Fibroblast of villous mesenchyme (primary cell): ENCODE measurements at regions not wholly inside any gene's neighbourhood (a gene's known extent, or its start where the extent isn't known, plus 50 kb on each side); places are given as distances from the start of the nearest gene placed in this dataset.

Source experiments
- DNase-seq: peaks from one replicate; pipeline ENCODE4 v3.0.0-alpha.2; 2010; ENCODE audit warnings: low read depth
- H3K4me3 ChIP-seq: 2 replicates; pipeline ENCODE4 v1.5.1; 2011; ENCODE audit warnings: low read depth, mild to moderate bottlenecking, low read length
- TF ChIP-seq, protein P1 (sequence below): IDR thresholded peaks from 2 replicates; pipeline ENCODE4 v1.5.1; 2012; ENCODE audit warnings: low read depth, mild to moderate bottlenecking, low read length; ENCODE audit not compliant: insufficient read depth

DNA sequence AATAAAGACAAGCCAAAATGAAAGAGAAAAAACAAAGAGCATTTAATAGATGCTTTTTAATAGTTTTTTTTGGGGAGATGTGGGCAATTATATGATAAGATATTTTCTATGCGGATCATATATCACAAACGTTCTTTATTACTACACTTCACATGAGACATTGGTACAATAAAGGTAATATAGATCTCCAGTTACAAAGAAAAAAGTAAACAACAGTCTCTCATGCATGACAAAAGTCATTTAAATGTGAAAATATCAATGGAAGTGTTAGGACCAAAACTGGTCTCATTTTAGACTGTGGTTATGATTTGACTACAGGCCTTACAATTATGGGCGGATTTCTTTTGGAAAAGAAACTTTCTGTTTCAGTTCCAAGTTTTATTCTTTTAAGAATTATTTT, 687.0 kb downstream of the ADGRL2 start:
- DNase-seq: no peak
- H3K4me3 ChIP-seq: no peak overlapping the region
- TF ChIP-seq, protein P1, sequence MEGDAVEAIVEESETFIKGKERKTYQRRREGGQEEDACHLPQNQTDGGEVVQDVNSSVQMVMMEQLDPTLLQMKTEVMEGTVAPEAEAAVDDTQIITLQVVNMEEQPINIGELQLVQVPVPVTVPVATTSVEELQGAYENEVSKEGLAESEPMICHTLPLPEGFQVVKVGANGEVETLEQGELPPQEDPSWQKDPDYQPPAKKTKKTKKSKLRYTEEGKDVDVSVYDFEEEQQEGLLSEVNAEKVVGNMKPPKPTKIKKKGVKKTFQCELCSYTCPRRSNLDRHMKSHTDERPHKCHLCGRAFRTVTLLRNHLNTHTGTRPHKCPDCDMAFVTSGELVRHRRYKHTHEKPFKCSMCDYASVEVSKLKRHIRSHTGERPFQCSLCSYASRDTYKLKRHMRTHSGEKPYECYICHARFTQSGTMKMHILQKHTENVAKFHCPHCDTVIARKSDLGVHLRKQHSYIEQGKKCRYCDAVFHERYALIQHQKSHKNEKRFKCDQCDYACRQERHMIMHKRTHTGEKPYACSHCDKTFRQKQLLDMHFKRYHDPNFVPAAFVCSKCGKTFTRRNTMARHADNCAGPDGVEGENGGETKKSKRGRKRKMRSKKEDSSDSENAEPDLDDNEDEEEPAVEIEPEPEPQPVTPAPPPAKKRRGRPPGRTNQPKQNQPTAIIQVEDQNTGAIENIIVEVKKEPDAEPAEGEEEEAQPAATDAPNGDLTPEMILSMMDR: no peak

DNA sequence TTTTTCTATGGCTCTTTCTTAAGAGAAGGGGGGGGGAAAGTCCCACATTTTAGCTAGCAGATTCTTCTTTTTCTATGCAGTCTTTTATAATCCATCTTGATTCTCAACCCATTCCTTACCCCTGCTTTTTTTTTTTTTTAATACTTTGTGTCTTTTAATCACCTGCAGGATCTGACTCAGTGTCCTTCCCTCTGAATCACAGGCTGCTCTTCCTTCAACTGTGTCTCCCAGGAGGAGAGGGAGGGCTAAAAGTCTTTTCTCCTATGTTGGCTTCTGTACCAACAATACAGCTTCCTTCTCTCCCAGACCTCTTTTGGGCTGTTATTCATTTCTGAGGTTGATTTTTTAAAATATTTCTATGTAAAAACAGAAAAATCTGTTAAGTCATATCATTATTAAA, 686.2 kb downstream of the ADGRL2 start:
- TF ChIP-seq, protein P1: no peak
- H3K4me3 ChIP-seq: no peak overlapping the region
- DNase-seq: no peak

DNA sequence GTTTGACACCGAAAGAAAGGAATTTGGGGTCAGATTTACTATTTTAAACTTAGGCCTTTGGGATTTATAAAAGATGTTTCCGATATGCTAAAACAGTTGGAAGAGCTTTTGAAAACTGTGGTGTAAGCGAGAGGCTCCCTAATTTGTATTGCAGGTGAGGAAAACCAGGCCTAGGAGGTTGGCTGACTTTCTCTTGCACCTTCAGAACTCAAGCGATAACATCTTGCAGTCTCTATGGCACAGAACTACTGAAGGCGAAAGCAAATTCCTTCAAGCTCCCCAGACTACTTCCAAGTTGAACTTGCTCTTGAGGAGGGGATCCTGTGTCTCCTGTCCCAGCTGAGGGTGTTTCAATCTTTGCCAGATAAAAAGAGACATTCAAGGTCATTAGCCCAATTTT, 685.7 kb downstream of the ADGRL2 start:
- no peak overlapping the region for H3K4me3 ChIP-seq
- TF ChIP-seq, protein P1: no peak
- DNase-seq: no peak

DNA sequence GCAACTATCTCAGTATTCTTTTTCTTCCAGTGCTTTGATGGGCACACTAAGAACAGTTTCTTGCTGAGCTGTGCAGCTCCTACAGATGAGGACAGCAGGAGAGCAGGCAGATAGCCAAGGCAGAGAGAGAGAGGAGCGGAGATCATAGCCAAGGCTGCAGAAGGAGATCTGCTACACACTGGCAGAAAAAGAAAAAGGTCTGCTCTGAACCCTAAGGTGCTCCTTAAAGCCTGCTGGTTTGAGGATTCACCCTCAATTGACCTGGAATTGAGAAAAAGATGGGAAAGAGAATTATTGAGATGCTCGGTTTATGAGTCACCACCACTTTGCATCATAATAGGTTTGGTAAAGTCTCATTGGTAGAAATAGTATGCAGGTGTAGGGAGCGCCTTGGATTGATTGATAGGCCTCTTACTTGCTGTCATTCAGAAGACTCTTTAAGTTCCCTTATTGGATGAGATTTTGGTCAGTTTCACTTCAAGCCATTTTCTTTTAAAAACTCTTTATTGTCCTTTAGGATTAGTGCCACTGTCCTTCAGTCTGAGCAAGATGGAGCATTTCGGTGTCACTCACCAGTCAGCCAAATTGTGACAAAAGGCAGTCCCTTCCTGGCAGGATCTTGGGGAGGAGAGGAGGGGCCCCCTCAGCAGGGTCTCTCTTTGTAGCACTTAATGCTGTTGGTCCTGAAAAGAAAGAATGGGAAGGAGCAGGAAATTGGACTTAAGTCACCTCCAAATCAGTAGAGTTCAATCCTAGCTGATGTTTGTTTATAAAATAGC, 685.0 kb downstream of the ADGRL2 start:
- no peak overlapping the region for H3K4me3 ChIP-seq
- TF ChIP-seq, protein P1: no peak
- no peak for DNase-seq

DNA sequence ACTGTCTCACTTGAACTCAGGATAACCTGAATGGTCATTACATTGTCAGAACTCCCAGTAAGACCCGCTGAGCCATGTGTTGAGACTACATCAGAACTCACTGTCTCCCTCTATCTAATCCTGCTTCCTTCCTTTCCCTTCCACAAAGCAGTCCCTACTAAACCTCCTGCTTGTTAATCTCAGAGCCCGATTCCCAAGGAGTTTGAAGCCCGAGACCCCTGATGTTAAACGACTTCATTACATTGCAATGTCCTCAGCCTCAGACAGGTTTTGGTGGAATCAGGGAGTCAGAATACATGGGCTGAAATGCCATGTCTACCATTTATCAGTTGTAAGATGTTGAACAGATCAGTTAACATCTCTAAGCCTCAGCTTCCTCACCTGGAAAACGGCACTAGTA, 682.4 kb downstream of the ADGRL2 start:
- H3K4me3 ChIP-seq: no peak overlapping the region
- TF ChIP-seq, protein P1: no peak
- DNase-seq: no peak

DNA sequence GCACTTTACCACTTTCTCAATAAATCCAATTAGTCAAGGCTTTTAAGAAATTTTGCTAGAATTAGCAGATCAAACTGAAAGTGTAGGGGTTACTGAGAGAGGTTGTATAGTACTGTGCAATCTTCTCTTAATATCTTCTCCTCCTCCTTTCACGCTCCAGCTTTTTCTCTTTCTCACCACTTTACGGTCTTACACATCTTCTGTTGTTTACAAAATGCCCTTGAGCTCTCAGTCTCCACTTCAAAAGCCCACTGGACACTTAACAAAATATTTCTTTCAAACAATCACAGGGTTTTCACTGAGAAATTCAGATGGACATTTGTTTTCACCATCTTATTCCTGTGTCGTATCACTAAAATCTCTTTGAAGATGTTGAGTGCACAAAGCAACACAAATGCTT, 678.2 kb downstream of the ADGRL2 start:
- TF ChIP-seq, protein P1: no peak
- no peak for DNase-seq
- H3K4me3 ChIP-seq: no peak overlapping the region
